ENCODE measurements at regions not wholly inside any gene's neighbourhood (a gene's known extent, or its start where the extent isn't known, plus 50 kb on each side); places are given as distances from the start of the nearest gene placed in this dataset.
"Not testable (repeated sequence)": the region's sequence is repeated elsewhere in the genome, so short reads cannot be mapped to it uniquely, and the experiment has no call there.

- H3K4me3 ChIP-seq; DNase-seq (ENCODE audit: low spot score in 2 of 2); H3K4me1 ChIP-seq; H3K36me3 ChIP-seq; H3K27ac ChIP-seq; H3K27me3 ChIP-seq; H3K9me3 ChIP-seq; intact Hi-C loops (cut with DNase I; ENCODE audit: low total_unique reads): not testable (repeated sequence)
Observed at GRCh38 chr22:22296047-22296446, 51.5 kb downstream of the VPREB1 start.

GRCh38 chr22:22297159-22297793 is 52.7 kb downstream of the VPREB1 start:
- H3K4me1 ChIP-seq; DNase-seq (ENCODE audit: low spot score in 2 of 2); H3K9me3 ChIP-seq; H3K36me3 ChIP-seq; intact Hi-C loops (cut with DNase I; ENCODE audit: low total_unique reads); H3K27me3 ChIP-seq: not testable (repeated sequence)
- H3K27ac ChIP-seq, result peak overlapping the region; percentile 52 to 82
- H3K4me3 ChIP-seq, result peak overlapping the region; percentile 65 to 72 (median 72)

GRCh38 chr22:22297794-22298653 is 53.4 kb downstream of the VPREB1 start:
- H3K27me3 ChIP-seq; intact Hi-C loops (cut with DNase I; ENCODE audit: low total_unique reads); H3K4me1 ChIP-seq; H3K9me3 ChIP-seq; H3K36me3 ChIP-seq: not testable (repeated sequence)
- H3K4me3 ChIP-seq, result peak overlapping the region; percentile 65 to 72 (median 72)
- peak overlapping the region; percentile 77 to 82 for H3K27ac ChIP-seq
- TF ChIP-seq POLR2AphosphoS5 (IDR thresholded peaks at IDR 0.05) (peak in 2 of 3 donors; percentile 29 to 50), CTCF (IDR thresholded peaks at IDR 0.05) (peak in 1 of 3 donors; percentile 14)
- DNase-seq (ENCODE audit: low spot score in 2 of 2), result peak in 1 of 2 donors; percentile 30

GRCh38 chr22:22298654-22299009 is 54.0 kb downstream of the VPREB1 start:
- H3K9me3 ChIP-seq; DNase-seq (ENCODE audit: low spot score in 2 of 2); H3K4me1 ChIP-seq; H3K36me3 ChIP-seq; intact Hi-C loops (cut with DNase I; ENCODE audit: low total_unique reads); H3K27me3 ChIP-seq: not testable (repeated sequence)
- Histone ChIP-seq H3K27ac (peak overlapping the region in 1 of 2 donors; percentile 82), H3K4me3 (peak overlapping the region; percentile 65 to 72 (median 72))

GRCh38 chr22:22300511-22300910 is 55.9 kb downstream of the VPREB1 start:
- H3K27me3 ChIP-seq; intact Hi-C loops (cut with DNase I; ENCODE audit: low total_unique reads); H3K4me3 ChIP-seq; H3K27ac ChIP-seq; H3K4me1 ChIP-seq; H3K9me3 ChIP-seq; H3K36me3 ChIP-seq; DNase-seq (ENCODE audit: low spot score in 2 of 2): not testable (repeated sequence)

- H3K36me3 ChIP-seq; intact Hi-C loops (cut with DNase I; ENCODE audit: low total_unique reads); H3K9me3 ChIP-seq; DNase-seq (ENCODE audit: low spot score in 2 of 2); H3K4me1 ChIP-seq; H3K4me3 ChIP-seq; H3K27ac ChIP-seq; H3K27me3 ChIP-seq: not testable (repeated sequence)
Observed at GRCh38 chr22:22300946-22301345, 56.4 kb downstream of the VPREB1 start.

- DNase-seq (ENCODE audit: low spot score in 2 of 2), result no peak
- TF ChIP-seq POLR2A (IDR thresholded peaks at IDR 0.05), result no peak
- TF ChIP-seq CTCF (IDR thresholded peaks at IDR 0.05), result no peak
- no peak for TF ChIP-seq POLR2AphosphoS5 (IDR thresholded peaks at IDR 0.05)
- Histone ChIP-seq H3K4me3 (no peak overlapping the region), H3K27ac (no peak overlapping the region), H3K9me3 (no peaks in the 10 kb centered on the region), H3K36me3 (no peaks in the 10 kb centered on the region), H3K27me3 (no peaks in the 10 kb centered on the region), H3K4me1 (no peaks in the 10 kb centered on the region)
- intact Hi-C loops (cut with DNase I; ENCODE audit: low total_unique reads), result no loop called here
Observed at GRCh38 chr22:22316589-22316988, 72.0 kb downstream of the VPREB1 start.

All from breast epithelium (tissue), 4 donors.